H1 (cell line): ENCODE measurements at regions not wholly inside any gene's neighbourhood (a gene's known extent, or its start where the extent isn't known, plus 50 kb on each side); places are given as distances from the start of the nearest gene placed in this dataset.

Experiments used
- CTCF ChIA-PET: fragments of 300-600 bp; sonication (Branson Sonifier 250); formaldehyde crosslinking; loops from one replicate; lab custom pipeline; 2021; ENCODE audit not compliant: partially characterized antibody; lab: Charles Lee
- POLR2A ChIA-PET: fragments of 300-600 bp; sonication (Branson Sonifier 250); formaldehyde crosslinking; loops from one replicate; lab custom pipeline; 2021; ENCODE audit warnings: inconsistent platforms; ENCODE audit not compliant: partially characterized antibody; lab: Charles Lee
- DNase-seq, 2 experiments: peaks; one replicate each; pipeline versions ENCODE4 v3.0.0 to v3.0.0-alpha.2; 2010 to 2022; ENCODE audit warnings: low spot score in 2 of 2, low read depth in 1 of 2, mixed read lengths in 1 of 2
- FAIRE-seq: peaks from 2 replicates; lab custom pipeline; 2011; peaks lifted over from hg19 to GRCh38; lab: Jason Lieb, UNC
- H2AFZ ChIP-seq: 2 replicates; pipeline ENCODE4 v1.8.1; 2012; ENCODE audit warnings: low read length, inconsistent platforms
- H2AK5ac ChIP-seq: 2 replicates; pipeline ENCODE4 v1.6.1; 2013; ENCODE audit warnings: low read depth, low read length
- H2BK120ac ChIP-seq: replicated peaks from 2 replicates; pipeline ENCODE3; 2013; ENCODE audit warnings: low read depth, low read length, inconsistent platforms
- H2BK12ac ChIP-seq: 2 replicates; pipeline ENCODE4 v1.6.1; 2013; ENCODE audit warnings: low read depth, low read length
- H2BK15ac ChIP-seq: 2 replicates; pipeline ENCODE4 v1.6.1; 2013; ENCODE audit warnings: low read length
- H2BK20ac ChIP-seq: 2 replicates; pipeline ENCODE4 v1.6.1; 2013; ENCODE audit warnings: low read length
- H2BK5ac ChIP-seq: 2 replicates; pipeline ENCODE4 v1.6.1; 2013; ENCODE audit warnings: low read depth, low read length
- H3K14ac ChIP-seq: 2 replicates; pipeline ENCODE4 v1.6.1; 2013; ENCODE audit warnings: inconsistent platforms; ENCODE audit not compliant: insufficient read length
- H3K18ac ChIP-seq: 2 replicates; pipeline ENCODE4 v1.6.1; 2013; ENCODE audit warnings: low read length; ENCODE audit errors: extremely low read depth
- H3K23ac ChIP-seq: 2 replicates; pipeline ENCODE4 v1.6.1; 2013; ENCODE audit warnings: inconsistent platforms; ENCODE audit not compliant: insufficient read length
- H3K23me2 ChIP-seq: 2 replicates; pipeline ENCODE4 v1.6.1; 2013; ENCODE audit warnings: low read depth, low read length
- H3K27ac ChIP-seq: 2 replicates; pipeline ENCODE4 v1.6.1; 2011; ENCODE audit warnings: low read depth, low read length, inconsistent platforms
- H3K27me3 ChIP-seq, 4 experiments: replicated peaks in 1 of 4; 1 replicate in 1 of 4; 2 replicates in 3 of 4; pipeline versions ENCODE4 v1.6.1 to v1.8.1; 2011 to 2013; ENCODE audit warnings: low read length in 3 of 4, mild to moderate bottlenecking in 3 of 4, inconsistent platforms in 2 of 4, mixed read lengths in 2 of 4, moderate library complexity in 1 of 4; ENCODE audit not compliant: control insufficient read depth in 3 of 4, insufficient read depth in 3 of 4; ENCODE audit errors: extremely low read depth in 1 of 4
- H3K36me3 ChIP-seq, 4 experiments: 2 replicates each; pipeline versions ENCODE4 v1.6.1 to v1.8.1; 2011 to 2013; ENCODE audit warnings: mild to moderate bottlenecking in 4 of 4, low read length in 3 of 4, moderate library complexity in 2 of 4, control low read depth in 1 of 4, inconsistent platforms in 1 of 4; ENCODE audit not compliant: insufficient read depth in 4 of 4, control insufficient read depth in 2 of 4
- H3K4ac ChIP-seq: replicated peaks from 2 replicates; pipeline ENCODE3; 2013; ENCODE audit warnings: low read length, low read depth, mixed read lengths, inconsistent platforms; ENCODE audit not compliant: insufficient read length
- H3K4me1 ChIP-seq, 4 experiments: replicated peaks in 1 of 4; 1 replicate in 1 of 4; 2 replicates in 3 of 4; pipeline versions ENCODE4 v1.6.1 to v1.8.1; 2011 to 2013; ENCODE audit warnings: low read length in 3 of 4, inconsistent platforms in 2 of 4, mixed read lengths in 1 of 4; ENCODE audit not compliant: insufficient read depth in 4 of 4, control insufficient read depth in 3 of 4
- H3K4me2 ChIP-seq, 2 experiments: 2 replicates each; pipeline versions ENCODE4 v1.6.1 to v1.8.1; 2011 to 2013; ENCODE audit warnings: low read depth in 2 of 2, low read length in 2 of 2, control low read depth in 1 of 2, inconsistent platforms in 1 of 2, mild to moderate bottlenecking in 1 of 2; ENCODE audit not compliant: insufficient read depth in 1 of 2
- H3K4me3 ChIP-seq, 4 experiments: fragments of 200-600, 300-600 bp in 1 of 4; sonication (generic), shearing (Covaris generic), sonication (Bioruptor Twin) in 1 of 4; 2 replicates each; pipeline versions ENCODE4 v1.5.1 to v1.8.1; 2011 to 2016; ENCODE audit warnings: low read length in 4 of 4, low read depth in 3 of 4, control low read depth in 2 of 4, inconsistent platforms in 2 of 4, mild to moderate bottlenecking in 2 of 4, mixed read lengths in 1 of 4, moderate library complexity in 1 of 4; ENCODE audit not compliant: insufficient read depth in 2 of 4; ENCODE audit errors: extremely low read depth in 1 of 4
- H3K56ac ChIP-seq: replicated peaks from 2 replicates; pipeline ENCODE3; 2013; ENCODE audit warnings: low read depth, mild to moderate bottlenecking, mixed read lengths, low read length, inconsistent platforms; ENCODE audit not compliant: insufficient read length
- H3K79me1 ChIP-seq: 2 replicates; pipeline ENCODE4 v1.6.1; 2013; ENCODE audit warnings: low read depth, low read length, control low read depth
- H3K79me2 ChIP-seq, 2 experiments: 2 replicates each; pipeline versions ENCODE4 v1.6.1 to v1.8.1; 2012 to 2013; ENCODE audit warnings: low read length in 2 of 2, mild to moderate bottlenecking in 2 of 2, inconsistent platforms in 1 of 2; ENCODE audit not compliant: insufficient read depth in 2 of 2, control insufficient read depth in 1 of 2
- H3K9ac ChIP-seq, 4 experiments: replicated peaks in 1 of 4; 1 replicate in 1 of 4; 2 replicates in 3 of 4; pipeline versions ENCODE4 v1.6.1 to v1.8.1; 2011 to 2013; ENCODE audit warnings: low read depth in 3 of 4, low read length in 3 of 4, control low read depth in 2 of 4, mild to moderate bottlenecking in 2 of 4, moderate library complexity in 2 of 4, inconsistent platforms in 1 of 4; ENCODE audit errors: extremely low read depth in 1 of 4
- H3K9me3 ChIP-seq, 2 experiments: 2 replicates each; pipeline versions ENCODE4 v1.6.1 to v1.8.1; 2012 to 2013; ENCODE audit warnings: mild to moderate bottlenecking in 2 of 2, moderate library complexity in 2 of 2, control low read depth in 1 of 2, inconsistent platforms in 1 of 2, low read depth in 1 of 2, low read length in 1 of 2, mixed read lengths in 1 of 2; ENCODE audit not compliant: insufficient read depth in 2 of 2
- H4K20me1 ChIP-seq, 2 experiments: replicated peaks in 1 of 2; 2 replicates each; pipeline versions ENCODE3 to v1.8.1; 2011 to 2013; ENCODE audit warnings: inconsistent platforms in 2 of 2, low read length in 2 of 2, mild to moderate bottlenecking in 1 of 2; ENCODE audit not compliant: insufficient read depth in 2 of 2, control insufficient read depth in 1 of 2
- H4K5ac ChIP-seq: 2 replicates; pipeline ENCODE4 v1.6.1; 2013; ENCODE audit warnings: low read length, low read depth, mixed read lengths, inconsistent platforms; ENCODE audit not compliant: insufficient read length
- H4K8ac ChIP-seq: 2 replicates; pipeline ENCODE4 v1.8.0; 2013; ENCODE audit warnings: mild to moderate bottlenecking, moderate library complexity, low read length, inconsistent platforms; ENCODE audit not compliant: insufficient read depth; ENCODE audit errors: extremely low read depth
- H4K91ac ChIP-seq: replicated peaks from 2 replicates; pipeline ENCODE3; 2013; ENCODE audit warnings: low read length, mixed read lengths, inconsistent platforms; ENCODE audit not compliant: insufficient read length
- BACH1 ChIP-seq: IDR thresholded peaks from 2 replicates; pipeline ENCODE4 v1.6.1; 2012; ENCODE audit warnings: low read length, improper control_type of control experiment
- CHD1 ChIP-seq: IDR thresholded peaks from 2 replicates; pipeline ENCODE4 v1.6.1; 2012; ENCODE audit warnings: low read depth, low read length, improper control_type of control experiment
- CTBP2 ChIP-seq: IDR thresholded peaks from 2 replicates; pipeline ENCODE4 v1.7.0; 2011; ENCODE audit warnings: borderline replicate concordance, mild to moderate bottlenecking, moderate library complexity, mixed read lengths, low read length; ENCODE audit not compliant: insufficient read depth, insufficient read length
- PHF8 ChIP-seq: fragments of 200-600 bp; sonication (generic); conservative IDR thresholded peaks from 2 replicates; pipeline ENCODE4 v1.7.1; 2012; ENCODE audit warnings: low read depth, mild to moderate bottlenecking, inconsistent platforms, low read length, moderate library complexity
- POLR2A ChIP-seq, 2 experiments: IDR thresholded peaks; 1 replicate in 1 of 2; 2 replicates in 1 of 2; pipeline ENCODE4 v1.6.1; 2011; ENCODE audit warnings: low read depth in 2 of 2, low read length in 2 of 2, mild to moderate bottlenecking in 2 of 2; ENCODE audit errors: control extremely low read depth in 1 of 2
- SP2 ChIP-seq: IDR thresholded peaks from 2 replicates; pipeline ENCODE4 v1.6.1; 2012; ENCODE audit warnings: mild to moderate bottlenecking, low read length, inconsistent platforms
- TEAD4 ChIP-seq: IDR thresholded peaks from 2 replicates; pipeline ENCODE4 v1.6.1; 2012; ENCODE audit warnings: low read depth, low read length, inconsistent platforms, mixed read lengths
- YY1 ChIP-seq: IDR thresholded peaks from 2 replicates; pipeline ENCODE4 v1.6.1; 2011; ENCODE audit warnings: low read depth, mild to moderate bottlenecking, low read length
- ZNF274 ChIP-seq: IDR thresholded peaks from 2 replicates; pipeline ENCODE4 v1.7.0; 2012; ENCODE audit warnings: low read length, borderline replicate concordance; ENCODE audit errors: extremely low read depth
- WGBS, 2 experiments: shearing (Covaris generic) in 1 of 2; methylation state at CpG; one replicate each; pipeline versions ENCODE4 v1.1.6 to v1.1.7; 2013 to 2015; ENCODE audit warnings: low lambda C conversion rate in 2 of 2, mixed read lengths in 2 of 2, inconsistent platforms in 1 of 2, low coverage in 1 of 2, missing lambda C conversion rate in 1 of 2; ENCODE audit not compliant: insufficient replicate concordance in 2 of 2, insufficient coverage in 1 of 2, insufficient read length in 1 of 2; ENCODE audit errors: extremely low coverage in 1 of 2, missing lambda C conversion rate in 1 of 2; 5-methylcytosine and 5-hydroxymethylcytosine counted together
- TF ChIP-seq, protein P1 (sequence below), 3 experiments: IDR thresholded peaks; 1 replicate in 2 of 3; 2 replicates in 1 of 3; pipeline versions ENCODE4 v1.5.1 to v1.6.1; 2011; ENCODE audit warnings: low read length in 3 of 3, mild to moderate bottlenecking in 3 of 3, inconsistent platforms in 2 of 3, low read depth in 1 of 3, moderate library complexity in 1 of 3; ENCODE audit not compliant: insufficient read depth in 1 of 3; ENCODE audit errors: control extremely low read depth in 1 of 3

DNA sequence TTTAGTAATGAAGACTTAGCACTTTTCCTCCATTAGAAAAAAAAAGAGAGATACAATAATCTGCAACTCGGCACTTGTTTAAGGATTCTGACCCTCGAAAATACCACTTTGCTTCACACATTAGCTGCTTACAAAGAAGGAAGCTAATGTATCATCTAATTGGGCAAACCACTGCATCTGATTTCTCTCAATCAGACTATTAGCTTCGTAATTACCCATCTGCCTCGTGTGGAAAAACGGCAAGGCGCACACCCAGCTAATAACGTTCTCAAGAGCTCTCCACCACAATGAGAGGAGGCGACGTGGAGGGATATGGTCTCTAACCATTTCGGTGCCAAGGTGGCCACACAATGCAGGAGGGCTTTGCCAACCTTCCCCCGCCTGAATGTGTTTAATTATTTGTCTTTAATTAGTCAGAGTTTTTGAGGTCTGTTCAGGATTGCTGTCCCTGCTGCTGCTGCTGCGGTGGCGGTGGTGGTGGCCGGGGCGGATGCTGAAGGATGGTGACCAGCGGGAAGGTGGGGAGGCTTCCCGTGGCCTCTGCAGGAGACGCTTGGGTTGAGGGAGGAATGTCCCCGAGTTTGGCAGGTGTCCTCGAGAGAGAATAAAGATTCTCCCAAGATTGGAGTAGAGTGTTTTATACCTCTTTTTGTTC, 374.5 kb downstream of the RPS6KC1 start:
- Histone ChIP-seq H2BK15ac (no peak overlapping the region), H3K9ac (no peak overlapping the region), H3K4me1 (no peaks in the 10 kb centered on the region), H2BK12ac (no peak overlapping the region), H2BK5ac (no peak overlapping the region), H4K8ac (no peak overlapping the region), H4K91ac (no peak overlapping the region), H3K23ac (no peak overlapping the region), H3K18ac (no peak overlapping the region), H3K4me3 (no peak overlapping the region), H3K4me2 (no peak overlapping the region), H3K14ac (no peak overlapping the region), H3K79me1 (no peaks in the 10 kb centered on the region), H3K9me3 (no peaks in the 10 kb centered on the region), H2AK5ac (no peak overlapping the region), H3K79me2 (no peaks in the 10 kb centered on the region), H3K36me3 (no peaks in the 10 kb centered on the region), H2BK120ac (no peak overlapping the region), H3K4ac (no peak overlapping the region), H3K27ac (no peak overlapping the region), H2AFZ (no peak overlapping the region), H4K5ac (no peak overlapping the region), H3K27me3 (no peaks in the 10 kb centered on the region), H2BK20ac (no peak overlapping the region), H4K20me1 (no peaks in the 10 kb centered on the region), H3K56ac (no peak overlapping the region), H3K23me2 (no peaks in the 10 kb centered on the region; the same call in 1 of the 2 replicates)
- no peak for DNase-seq
- CTCF ChIA-PET: interaction anchor here (0.6 to 2.6 kb wide), 4 partner anchors 17 to 506 kb away, joined by 3 to 13 read pairs (median 3); no protein-coding TSS in a partner anchor
- WGBS, 2 experiments: 90% methylated on average over 20 of the region's 20 CpGs; no CpG with 5 or more reads in 1 of the 2 experiments
- no peak for FAIRE-seq
- POLR2A ChIA-PET: interaction anchor here (0.7 kb wide), 1 partner anchor 230 kb away, joined by 4 read pairs; no protein-coding TSS in a partner anchor
- TF ChIP-seq TEAD4: no peak
- TF ChIP-seq PHF8: no peak
- no peak for TF ChIP-seq CHD1
- TF ChIP-seq POLR2A (IDR thresholded peaks at IDR 0.05; ENCODE audit: control extremely low read depth in 1 of 2, low read depth in 2 of 2, low read length in 2 of 2): no peak
- no peak for TF ChIP-seq YY1
- TF ChIP-seq CTBP2: no peak
- no peak for TF ChIP-seq ZNF274
- no peak for TF ChIP-seq BACH1
- TF ChIP-seq, protein P1, sequence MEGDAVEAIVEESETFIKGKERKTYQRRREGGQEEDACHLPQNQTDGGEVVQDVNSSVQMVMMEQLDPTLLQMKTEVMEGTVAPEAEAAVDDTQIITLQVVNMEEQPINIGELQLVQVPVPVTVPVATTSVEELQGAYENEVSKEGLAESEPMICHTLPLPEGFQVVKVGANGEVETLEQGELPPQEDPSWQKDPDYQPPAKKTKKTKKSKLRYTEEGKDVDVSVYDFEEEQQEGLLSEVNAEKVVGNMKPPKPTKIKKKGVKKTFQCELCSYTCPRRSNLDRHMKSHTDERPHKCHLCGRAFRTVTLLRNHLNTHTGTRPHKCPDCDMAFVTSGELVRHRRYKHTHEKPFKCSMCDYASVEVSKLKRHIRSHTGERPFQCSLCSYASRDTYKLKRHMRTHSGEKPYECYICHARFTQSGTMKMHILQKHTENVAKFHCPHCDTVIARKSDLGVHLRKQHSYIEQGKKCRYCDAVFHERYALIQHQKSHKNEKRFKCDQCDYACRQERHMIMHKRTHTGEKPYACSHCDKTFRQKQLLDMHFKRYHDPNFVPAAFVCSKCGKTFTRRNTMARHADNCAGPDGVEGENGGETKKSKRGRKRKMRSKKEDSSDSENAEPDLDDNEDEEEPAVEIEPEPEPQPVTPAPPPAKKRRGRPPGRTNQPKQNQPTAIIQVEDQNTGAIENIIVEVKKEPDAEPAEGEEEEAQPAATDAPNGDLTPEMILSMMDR (IDR thresholded peaks at IDR 0.05; ENCODE audit: control extremely low read depth in 1 of 3, insufficient read depth in 1 of 3, low read depth in 1 of 3, low read length in 3 of 3): no peak
- no peak for TF ChIP-seq SP2
